ENCODE measurements at regions not wholly inside any gene's neighbourhood (a gene's known extent, or its start where the extent isn't known, plus 50 kb on each side); places are given as distances from the start of the nearest gene placed in this dataset.

- no peak for DNase-seq (ENCODE audit: low spot score)
These were observed 176.1 kb downstream of the ATPSCKMT start for GRCh38 chr5:10073441-10074104.

- no peak for DNase-seq (ENCODE audit: low spot score)
These were observed 179.9 kb downstream of the ATPSCKMT start for GRCh38 chr5:10069637-10070313.

GRCh38 chr5:10065428-10066000 lies 184.2 kb downstream of the ATPSCKMT start:
- no peak for DNase-seq (ENCODE audit: low spot score)

- DNase-seq (ENCODE audit: low spot score) = no peak
These were observed 185.0 kb downstream of the ATPSCKMT start for GRCh38 chr5:10064546-10065195.

- no peak for DNase-seq (ENCODE audit: low spot score)
These were observed 185.7 kb downstream of the ATPSCKMT start for GRCh38 chr5:10063997-10064396.

GRCh38 chr5:10059980-10060379 lies 189.7 kb downstream of the ATPSCKMT start:
- no peak for DNase-seq (ENCODE audit: low spot score)

GRCh38 chr5:10059556-10059955 lies 190.1 kb downstream of the ATPSCKMT start:
- DNase-seq (ENCODE audit: low spot score) = no peak

- no peak for DNase-seq (ENCODE audit: low spot score)
These were observed 192.3 kb downstream of the ATPSCKMT start for GRCh38 chr5:10057356-10057755.

GRCh38 chr5:10056228-10056760 lies 193.4 kb downstream of the ATPSCKMT start:
- DNase-seq (ENCODE audit: low spot score) = no peak

- no peak for DNase-seq (ENCODE audit: low spot score)
These were observed 199.7 kb downstream of the ATPSCKMT start for GRCh38 chr5:10049858-10050455.

GRCh38 chr5:10046676-10047075 lies 203.0 kb downstream of the ATPSCKMT start:
- no peak for DNase-seq (ENCODE audit: low spot score)

GRCh38 chr5:10045376-10045775 lies 204.3 kb downstream of the ATPSCKMT start:
- no peak for DNase-seq (ENCODE audit: low spot score)

- DNase-seq (ENCODE audit: low spot score) = no peak
These were observed 213.4 kb downstream of the ATPSCKMT start for GRCh38 chr5:10036136-10036815.

GRCh38 chr5:10034001-10034400 lies 215.7 kb downstream of the ATPSCKMT start:
- no peak for DNase-seq (ENCODE audit: low spot score)

- DNase-seq (ENCODE audit: low spot score) = no peak
These were observed 217.9 kb downstream of the ATPSCKMT start for GRCh38 chr5:10031817-10032216.

GRCh38 chr5:10030219-10030831 lies 219.4 kb downstream of the ATPSCKMT start:
- DNase-seq (ENCODE audit: low spot score) = no peak

GRCh38 chr5:10023494-10023893 lies 226.2 kb downstream of the ATPSCKMT start:
- no peak for DNase-seq (ENCODE audit: low spot score)

- DNase-seq (ENCODE audit: low spot score) = no peak
These were observed 228.4 kb downstream of the ATPSCKMT start for GRCh38 chr5:10021248-10021647.

GRCh38 chr5:10019236-10019635 lies 230.5 kb downstream of the ATPSCKMT start:
- no peak for DNase-seq (ENCODE audit: low spot score)

GRCh38 chr5:10018201-10019069 lies 231.3 kb downstream of the ATPSCKMT start:
- DNase-seq (ENCODE audit: low spot score) = no peak
